GM11168 (cell line): ENCODE measurements at regions not wholly inside any gene's neighbourhood (a gene's known extent, or its start where the extent isn't known, plus 50 kb on each side); places are given as distances from the start of the nearest gene placed in this dataset.

Experiments
- in situ Hi-C: fragments of 300-500 bp; cut with MboI; formaldehyde crosslinking; loops from one replicate; pipeline ENCODE4 v1.12.0; 2022; ENCODE audit warnings: low sequenced_read_pairs; ENCODE audit not compliant: unreplicated experiment

DNA sequence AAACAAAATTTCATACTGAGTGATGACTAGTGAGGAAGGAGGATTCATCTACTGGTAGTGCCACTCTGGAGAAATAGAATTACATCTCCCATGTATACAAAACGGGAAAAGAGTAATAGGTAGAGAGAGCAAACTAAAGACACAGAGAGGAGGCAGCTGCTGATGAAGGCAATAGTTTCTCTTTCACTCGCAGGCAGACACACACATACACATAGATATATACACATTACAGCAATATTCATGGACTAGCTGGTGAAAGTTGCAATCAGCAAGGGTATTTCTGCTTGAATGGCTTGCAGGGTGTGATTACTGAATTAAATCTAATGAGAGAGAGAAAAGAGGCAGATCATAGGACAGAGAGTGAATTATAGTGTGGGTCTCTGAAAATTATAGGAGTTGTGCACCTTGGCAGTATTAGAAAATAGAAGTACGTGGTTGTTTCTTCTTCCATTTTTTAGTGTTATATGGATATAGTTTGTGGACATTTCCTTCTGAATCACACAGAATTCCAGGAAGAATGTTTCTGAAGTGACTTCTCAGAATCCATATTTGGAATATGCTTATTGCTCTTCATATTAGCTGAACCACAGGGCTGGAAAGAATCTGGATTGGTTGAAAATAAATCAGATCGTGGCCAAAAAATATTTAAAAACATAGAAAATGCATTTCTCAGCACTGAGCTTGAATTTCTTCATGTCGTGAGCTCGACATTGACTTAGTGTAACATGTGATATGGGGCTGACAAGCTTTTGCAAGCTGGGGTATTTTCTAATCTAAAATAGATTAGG, 991.2 kb downstream of the TUSC7 start:
- in situ Hi-C loops: no loop called here

DNA sequence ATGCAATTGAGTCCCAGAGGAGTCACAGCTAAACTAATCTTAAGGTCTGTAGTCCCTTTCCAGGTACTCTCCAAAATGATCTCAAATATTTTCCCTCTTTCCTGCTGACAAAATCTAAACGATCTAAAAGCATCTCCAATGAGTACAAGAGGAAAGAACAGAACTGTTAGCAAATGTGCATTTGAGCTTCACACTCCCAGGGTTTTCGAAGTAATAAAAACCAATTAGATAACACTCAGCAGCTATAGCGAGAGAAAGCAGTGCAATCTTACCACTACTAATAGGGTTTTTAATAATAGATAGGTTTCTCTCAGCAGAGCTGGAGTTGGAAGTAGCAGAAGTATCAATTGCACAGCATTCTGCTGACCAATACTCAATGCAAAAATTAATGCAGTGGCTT, 995.4 kb downstream of the TUSC7 start:
- in situ Hi-C loops: no loop called here

- in situ Hi-C loops: no loop called here
Measured at GRCh38 chr3:117706037-117706436, 996.5 kb downstream of the TUSC7 start.

DNA sequence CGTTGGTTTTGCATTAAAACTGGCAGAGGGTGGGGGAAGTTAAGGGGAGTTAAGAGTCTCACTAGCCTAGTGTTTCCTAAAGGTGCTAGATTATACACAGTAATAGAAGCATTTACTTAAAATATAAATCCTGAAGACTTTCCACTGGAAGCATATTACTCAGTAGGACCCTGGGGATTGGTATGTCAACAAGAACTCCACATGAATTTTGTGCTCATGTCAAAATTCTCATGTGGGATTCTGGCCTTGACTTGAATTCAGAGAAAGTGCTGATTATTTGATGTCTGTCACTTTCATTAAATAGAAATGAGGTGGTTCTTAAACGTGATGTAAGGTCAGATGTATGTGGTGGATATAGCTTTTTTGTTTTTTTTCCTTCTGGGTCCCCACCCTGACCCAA, 997.2 kb downstream of the TUSC7 start:
- in situ Hi-C loops: no loop called here

DNA sequence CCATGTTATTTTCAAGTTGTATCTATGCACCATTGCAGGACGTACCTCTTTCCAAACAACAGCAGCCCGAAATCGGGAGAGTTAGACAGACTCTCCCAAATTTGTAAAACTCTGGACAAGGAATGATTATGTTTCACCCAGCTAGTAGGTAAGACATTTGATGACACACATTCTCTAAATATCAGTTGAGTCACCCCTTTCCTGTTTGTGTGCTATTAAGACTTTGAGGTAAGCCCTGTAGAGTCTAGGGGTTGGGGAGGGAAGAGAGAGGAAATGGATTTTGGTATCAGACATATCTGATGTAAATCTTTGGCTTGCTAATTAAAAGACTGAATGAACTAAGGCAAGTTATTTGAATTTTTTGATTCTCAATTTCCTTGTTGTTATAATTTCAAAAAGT, 999.0 kb downstream of the TUSC7 start:
- in situ Hi-C loops: no loop called here

DNA sequence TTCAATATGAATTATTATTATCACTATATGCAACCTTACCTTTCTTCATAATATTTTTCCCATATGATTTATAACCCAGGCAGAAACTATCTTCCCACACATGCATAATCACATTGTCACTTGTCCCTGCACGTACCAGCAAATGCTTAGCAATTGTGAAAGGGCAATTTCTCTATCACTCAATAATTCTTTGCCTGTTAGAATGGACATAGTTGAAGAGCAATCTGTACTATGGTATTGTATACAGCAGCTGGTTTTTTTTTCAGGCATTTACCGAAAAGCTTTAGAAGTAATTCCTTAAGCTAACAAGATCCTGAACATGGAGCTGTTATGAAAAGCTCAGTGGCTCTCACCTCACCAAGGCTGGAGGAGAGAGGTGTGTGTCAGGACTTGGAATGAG, 999.5 kb downstream of the TUSC7 start:
- in situ Hi-C loops: no loop called here

DNA sequence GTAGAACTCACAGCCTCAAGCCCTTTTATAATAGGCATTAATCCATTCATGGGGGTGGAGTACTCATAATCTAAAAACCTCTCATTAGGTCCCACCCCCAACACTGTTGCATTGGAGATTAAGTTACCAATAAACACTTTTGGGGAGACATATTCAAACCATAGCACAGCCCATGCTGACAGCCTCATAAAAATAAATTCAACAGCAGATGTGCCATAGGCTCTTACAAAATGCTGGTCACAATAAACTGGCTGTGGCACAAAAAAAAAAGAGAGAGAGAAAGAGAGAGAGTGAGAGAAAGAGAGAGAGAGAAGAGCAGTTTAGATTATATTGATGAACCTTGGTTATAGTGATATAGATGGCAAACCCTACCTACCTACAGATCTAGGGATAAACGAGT, 1000.9 kb downstream of the TUSC7 start:
- in situ Hi-C loops: no loop called here

- in situ Hi-C loops: no loop called here
Measured at GRCh38 chr3:117719316-117719926, 1009.8 kb downstream of the TUSC7 start.

DNA sequence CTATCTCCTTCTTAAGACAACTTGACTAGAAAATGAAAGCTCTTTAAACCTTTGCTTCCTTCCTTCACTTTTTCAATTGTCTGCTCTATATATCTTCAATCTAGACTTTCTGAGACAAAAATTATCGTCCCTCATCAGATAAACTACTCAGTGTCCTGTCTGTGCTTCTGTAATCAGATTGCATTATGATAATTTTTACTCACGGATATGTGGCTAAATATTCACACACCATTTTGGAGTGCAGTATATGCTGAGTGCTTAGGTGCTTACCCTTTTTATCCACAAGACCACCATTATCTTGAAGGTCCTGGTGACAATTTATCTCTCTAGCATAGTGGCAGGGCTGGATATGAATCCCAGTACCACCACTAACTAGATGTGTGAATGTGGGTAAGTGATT, 1012.3 kb downstream of the TUSC7 start:
- in situ Hi-C loops: no loop called here

GRCh38 chr3:117722856-117723255, 1013.3 kb downstream of the TUSC7 start:
- in situ Hi-C loops: no loop called here

GRCh38 chr3:117723825-117724224, 1014.2 kb downstream of the TUSC7 start:
- in situ Hi-C loops: no loop called here

DNA sequence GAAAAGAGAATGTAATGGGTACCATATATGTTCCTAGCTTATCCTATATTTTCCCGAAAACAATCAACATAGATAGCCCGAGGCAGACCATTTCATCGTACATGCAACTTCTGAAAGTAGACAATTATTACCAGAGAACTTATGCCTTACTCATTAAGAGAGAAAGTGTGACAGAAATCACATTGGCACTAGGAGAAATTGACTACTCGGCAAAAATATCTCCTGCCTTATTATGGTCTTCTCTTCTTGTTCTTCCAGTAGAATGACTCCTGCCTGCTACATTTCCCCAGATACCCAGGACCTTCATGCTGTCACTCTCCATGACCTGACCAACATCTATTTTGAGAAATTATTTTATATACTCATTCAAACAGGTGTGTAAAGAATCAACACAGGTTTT, 1015.7 kb downstream of the TUSC7 start:
- in situ Hi-C loops: no loop called here

DNA sequence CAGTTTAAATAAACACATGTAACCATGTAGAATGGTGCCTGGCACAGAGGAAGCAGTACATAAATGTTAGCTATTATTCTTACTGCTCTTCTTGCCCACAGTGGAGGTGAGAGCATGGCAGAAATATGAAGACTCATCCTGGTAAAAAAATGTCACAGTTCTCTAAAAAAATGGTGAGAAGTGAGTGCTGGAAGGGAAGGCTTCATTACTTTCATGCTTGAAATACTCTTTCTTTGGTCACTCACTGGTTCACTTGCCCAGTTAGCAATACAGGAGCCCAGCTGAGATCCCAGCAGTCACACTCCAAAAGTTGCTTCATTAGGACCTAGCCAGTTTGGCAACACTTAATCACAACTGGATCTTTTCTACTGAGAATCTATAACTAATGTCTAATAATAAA, 1017.2 kb downstream of the TUSC7 start:
- in situ Hi-C loops: no loop called here

GRCh38 chr3:117728226-117728625, 1018.6 kb downstream of the TUSC7 start:
- in situ Hi-C loops: no loop called here

DNA sequence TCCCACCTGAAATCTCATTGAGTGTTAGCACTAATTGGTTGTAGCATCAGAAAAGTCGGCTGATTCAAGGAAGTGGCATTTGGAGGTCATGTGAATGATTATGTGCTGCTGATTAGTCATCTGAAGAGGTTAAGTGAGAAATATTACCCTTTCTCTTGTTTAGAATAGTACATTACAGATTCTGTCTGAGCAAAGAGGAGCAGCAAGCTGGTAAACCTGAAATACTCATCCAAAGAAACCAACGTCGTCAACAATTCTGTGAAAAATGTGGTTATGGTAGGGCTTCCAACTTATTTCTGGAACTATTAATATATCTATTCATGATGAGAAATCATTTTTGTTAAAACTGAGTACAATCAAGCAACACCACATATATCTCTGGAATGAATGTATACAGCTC, 1024.9 kb downstream of the TUSC7 start:
- in situ Hi-C loops: no loop called here

DNA sequence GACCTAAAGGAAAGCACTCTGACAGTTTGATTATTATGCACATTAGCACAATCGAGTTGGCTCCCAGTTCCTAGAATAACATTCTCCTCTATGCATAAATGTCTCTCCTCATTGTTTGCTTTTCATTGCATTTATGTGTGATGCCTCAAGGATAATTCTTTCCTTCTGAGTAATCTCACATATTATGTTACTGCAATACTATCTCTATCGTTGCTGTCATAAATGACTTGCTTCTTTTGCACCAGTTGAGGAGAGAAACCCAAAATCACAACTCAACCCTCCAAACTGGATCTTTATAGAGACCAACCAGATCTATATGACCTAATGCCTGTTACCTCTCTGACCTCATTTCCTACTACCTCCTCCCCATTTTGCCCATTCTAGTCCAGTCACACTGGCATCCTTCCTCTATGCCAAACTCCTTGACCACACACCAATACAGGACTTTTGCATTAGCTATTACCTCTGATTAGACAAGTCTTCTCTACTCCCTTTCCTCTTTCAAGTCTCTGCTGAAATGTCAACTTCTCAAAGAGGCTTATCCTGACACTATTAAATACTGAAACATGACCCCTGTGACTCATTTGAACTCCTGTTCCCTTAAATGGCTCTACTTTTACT, 1026.0 kb downstream of the TUSC7 start:
- in situ Hi-C loops: no loop called here

DNA sequence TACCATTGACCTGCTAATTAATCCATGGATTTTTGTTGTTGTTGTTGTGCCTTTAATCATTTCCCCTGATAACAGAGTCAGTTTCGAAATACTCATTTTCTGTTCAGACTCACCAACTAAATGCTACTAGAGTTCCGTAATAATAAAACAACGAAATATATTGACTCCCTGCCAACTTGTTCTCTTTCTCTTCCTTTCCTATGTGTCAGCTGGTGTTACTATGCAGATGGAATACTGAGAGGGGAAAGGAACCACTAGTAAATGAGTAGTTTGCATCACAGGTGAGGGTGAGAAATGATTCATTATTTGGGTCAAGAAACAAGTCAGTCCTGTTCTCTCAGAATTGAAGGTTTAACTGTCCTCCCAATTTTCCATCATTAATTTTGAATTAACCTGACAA, 1027.3 kb downstream of the TUSC7 start:
- in situ Hi-C loops: no loop called here

DNA sequence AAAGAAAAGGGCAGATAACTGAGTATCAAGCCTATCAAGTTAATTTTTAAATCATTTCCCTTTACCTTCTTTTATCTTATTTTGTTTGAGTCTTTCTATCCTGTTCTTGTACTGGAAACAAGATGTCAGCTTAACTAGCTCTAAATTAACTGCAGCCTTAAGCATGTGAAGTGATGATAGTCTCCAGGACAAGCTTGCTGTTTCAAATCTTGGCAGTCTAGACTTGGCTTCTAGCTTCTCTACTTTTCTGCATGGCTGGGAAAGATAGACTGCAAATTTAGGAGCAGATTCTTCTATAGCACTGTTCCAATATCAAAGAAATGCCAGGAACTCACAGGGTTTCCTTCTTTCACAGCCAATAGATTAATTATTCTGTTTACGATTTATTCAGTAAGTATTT, 1034.4 kb downstream of the TUSC7 start:
- in situ Hi-C loops: no loop called here

- in situ Hi-C loops: no loop called here
Measured at GRCh38 chr3:117744935-117745334, 1035.4 kb downstream of the TUSC7 start.

GRCh38 chr3:117745516-117745915, 1035.9 kb downstream of the TUSC7 start:
- in situ Hi-C loops: no loop called here

- in situ Hi-C loops: no loop called here
Measured at GRCh38 chr3:117746066-117746465, 1036.5 kb downstream of the TUSC7 start.

DNA sequence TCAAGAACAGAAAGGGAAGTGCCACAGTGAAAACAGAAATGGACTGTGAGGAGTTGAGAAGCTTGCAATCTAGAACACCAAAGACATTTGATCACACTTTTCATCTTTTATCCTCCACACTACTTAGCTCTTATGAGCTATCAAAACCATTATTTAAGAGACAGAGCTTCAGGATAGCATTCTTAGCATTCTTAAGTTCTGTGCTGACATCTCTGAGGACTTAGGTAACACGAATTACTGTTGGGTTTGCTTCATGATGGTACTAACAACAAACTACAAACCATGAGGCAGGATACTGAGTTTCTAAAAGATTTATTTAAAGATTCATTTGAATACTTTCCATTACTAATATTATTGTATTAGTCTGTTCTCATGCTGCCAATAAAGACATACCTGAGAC, 1038.6 kb downstream of the TUSC7 start:
- in situ Hi-C loops: no loop called here
